Stimulated activated naive B cell treated with anti-CD40 and anti-IgM and Interleukin-4, amounts not matched to agents 10 μg/mL and 1 μg/mL and 100 μg/mL, for 72 hours (primary cell): ENCODE measurements at regions not wholly inside any gene's neighbourhood (a gene's known extent, or its start where the extent isn't known, plus 50 kb on each side); places are given as distances from the start of the nearest gene placed in this dataset.

ENCODE experiments used
- ATAC-seq, 2 donors: fragments of 150-1000 bp; cut with Tn5 transposase; replicated peaks; 2 replicates each; pipeline ENCODE4 v1.10.0; 2021; ENCODE audit warnings: moderate library complexity in 1 of 2
- DNase-seq: peaks from one replicate; pipeline ENCODE4 v3.0.0; 2021
- H3K27ac Mint-ChIP-seq: one replicate; pipeline ENCODE4 v1.8.0; 2022; ENCODE audit warnings: mild to moderate bottlenecking, mixed read lengths
- H3K27me3 Mint-ChIP-seq, 2 donors: one replicate each; pipeline ENCODE4 v1.8.0; 2022; ENCODE audit warnings: mixed read lengths in 2 of 2
- H3K36me3 Mint-ChIP-seq, 2 donors: one replicate each; pipeline ENCODE4 v1.8.0; 2022; ENCODE audit warnings: mixed read lengths in 2 of 2, mild to moderate bottlenecking in 1 of 2
- H3K4me1 Mint-ChIP-seq, 2 donors: one replicate each; pipeline ENCODE4 v1.8.0; 2022; ENCODE audit warnings: mixed read lengths in 2 of 2, mild to moderate bottlenecking in 1 of 2
- H3K4me3 Mint-ChIP-seq, 2 donors: one replicate each; pipeline ENCODE4 v1.8.0; 2022; ENCODE audit warnings: mild to moderate bottlenecking in 2 of 2, mixed read lengths in 2 of 2, moderate library complexity in 1 of 2
- H3K9me3 Mint-ChIP-seq, 2 donors: one replicate each; pipeline ENCODE4 v1.8.0; 2022; ENCODE audit warnings: mixed read lengths in 2 of 2, mild to moderate bottlenecking in 1 of 2

GRCh38 chr5:84693256-84693655, 308.6 kb upstream of the EDIL3 start:
- H3K27me3 Mint-ChIP-seq: no peaks in the 10 kb centered on the region
- no peaks in the 10 kb centered on the region for H3K4me1 Mint-ChIP-seq
- no peak for ATAC-seq
- no peak overlapping the region for H3K4me3 Mint-ChIP-seq
- H3K9me3 Mint-ChIP-seq: peaks cover 0 to 1% of the 10 kb centered on the region in 2 donors
- no peak overlapping the region for H3K27ac Mint-ChIP-seq
- DNase-seq: no peak
- H3K36me3 Mint-ChIP-seq: no peaks in the 10 kb centered on the region

GRCh38 chr5:84688566-84688965, 303.9 kb upstream of the EDIL3 start:
- peaks cover 0 to 1% of the 10 kb centered on the region in 2 donors for H3K9me3 Mint-ChIP-seq
- H3K27ac Mint-ChIP-seq: no peak overlapping the region
- no peak overlapping the region for H3K4me3 Mint-ChIP-seq
- no peak for DNase-seq
- no peak for ATAC-seq
- no peaks in the 10 kb centered on the region for H3K4me1 Mint-ChIP-seq
- no peaks in the 10 kb centered on the region for H3K27me3 Mint-ChIP-seq
- H3K36me3 Mint-ChIP-seq: no peaks in the 10 kb centered on the region

- Mint-ChIP-seq H3K4me3 (no peak overlapping the region), H3K9me3 (no peaks in the 10 kb centered on the region), H3K36me3 (no peaks in the 10 kb centered on the region), H3K27me3 (no peaks in the 10 kb centered on the region), H3K4me1 (no peaks in the 10 kb centered on the region), H3K27ac (no peak overlapping the region)
- ATAC-seq: no peak
- no peak for DNase-seq
Measured at GRCh38 chr5:84685121-84685894, 300.6 kb upstream of the EDIL3 start.

GRCh38 chr5:84683594-84683993, 298.9 kb upstream of the EDIL3 start:
- DNase-seq (no peak), ATAC-seq (no peak)
- Mint-ChIP-seq H3K4me3 (no peak overlapping the region), H3K4me1 (no peaks in the 10 kb centered on the region), H3K27ac (no peak overlapping the region), H3K9me3 (peaks cover 0 to 6% of the 10 kb centered on the region in 2 donors), H3K27me3 (no peaks in the 10 kb centered on the region), H3K36me3 (no peaks in the 10 kb centered on the region)

GRCh38 chr5:84682531-84682930, 297.9 kb upstream of the EDIL3 start:
- H3K4me1 Mint-ChIP-seq: no peaks in the 10 kb centered on the region
- no peaks in the 10 kb centered on the region for H3K36me3 Mint-ChIP-seq
- ATAC-seq: no peak
- no peak for DNase-seq
- peaks cover 0 to 6% of the 10 kb centered on the region in 2 donors for H3K9me3 Mint-ChIP-seq
- no peak overlapping the region for H3K27ac Mint-ChIP-seq
- no peaks in the 10 kb centered on the region for H3K27me3 Mint-ChIP-seq
- no peak overlapping the region for H3K4me3 Mint-ChIP-seq

- Mint-ChIP-seq H3K4me3 (no peak overlapping the region), H3K4me1 (no peaks in the 10 kb centered on the region), H3K36me3 (no peaks in the 10 kb centered on the region), H3K27me3 (no peaks in the 10 kb centered on the region), H3K27ac (no peak overlapping the region), H3K9me3 (peaks cover 0 to 6% of the 10 kb centered on the region in 2 donors)
- ATAC-seq: no peak
- DNase-seq: no peak
Measured at GRCh38 chr5:84680908-84681307, 296.2 kb upstream of the EDIL3 start.

GRCh38 chr5:84673785-84674184, 289.1 kb upstream of the EDIL3 start:
- no peaks in the 10 kb centered on the region for H3K4me1 Mint-ChIP-seq
- DNase-seq (no peak), ATAC-seq (no peak)
- H3K36me3 Mint-ChIP-seq: no peaks in the 10 kb centered on the region
- no peak overlapping the region for H3K27ac Mint-ChIP-seq
- no peaks in the 10 kb centered on the region for H3K27me3 Mint-ChIP-seq
- no peak overlapping the region for H3K4me3 Mint-ChIP-seq
- H3K9me3 Mint-ChIP-seq: peaks cover 5 to 7% of the 10 kb centered on the region in 2 donors

- Mint-ChIP-seq H3K4me1 (no peaks in the 10 kb centered on the region), H3K36me3 (no peaks in the 10 kb centered on the region), H3K4me3 (no peak overlapping the region), H3K9me3 (peaks cover 10 to 11% of the 10 kb centered on the region in 2 donors), H3K27me3 (no peaks in the 10 kb centered on the region), H3K27ac (no peak overlapping the region)
- ATAC-seq (no peak), DNase-seq (no peak)
Measured at GRCh38 chr5:84667576-84667975, 282.9 kb upstream of the EDIL3 start.

- H3K4me3 Mint-ChIP-seq: no peak overlapping the region
- H3K27me3 Mint-ChIP-seq: no peaks in the 10 kb centered on the region
- no peaks in the 10 kb centered on the region for H3K4me1 Mint-ChIP-seq
- H3K9me3 Mint-ChIP-seq: peaks cover 0 to 2% of the 10 kb centered on the region in 2 donors
- no peak for ATAC-seq
- H3K36me3 Mint-ChIP-seq: no peaks in the 10 kb centered on the region
- DNase-seq: no peak
- no peak overlapping the region for H3K27ac Mint-ChIP-seq
Measured at GRCh38 chr5:84650429-84650828, 265.7 kb upstream of the EDIL3 start.

GRCh38 chr5:84647581-84647980, 262.9 kb upstream of the EDIL3 start:
- no peak for ATAC-seq
- Mint-ChIP-seq H3K4me3 (no peak overlapping the region), H3K27ac (no peak overlapping the region), H3K4me1 (no peaks in the 10 kb centered on the region), H3K36me3 (no peaks in the 10 kb centered on the region), H3K27me3 (no peaks in the 10 kb centered on the region), H3K9me3 (peaks cover 0 to 2% of the 10 kb centered on the region in 2 donors)
- no peak for DNase-seq

- H3K4me3 Mint-ChIP-seq: no peak overlapping the region
- DNase-seq (no peak), ATAC-seq (no peak)
- no peaks in the 10 kb centered on the region for H3K27me3 Mint-ChIP-seq
- peaks cover 0 to 2% of the 10 kb centered on the region in 2 donors for H3K9me3 Mint-ChIP-seq
- H3K36me3 Mint-ChIP-seq: no peaks in the 10 kb centered on the region
- no peaks in the 10 kb centered on the region for H3K4me1 Mint-ChIP-seq
- H3K27ac Mint-ChIP-seq: no peak overlapping the region
Measured at GRCh38 chr5:84642795-84643194, 258.1 kb upstream of the EDIL3 start.

GRCh38 chr5:84642324-84642723, 257.6 kb upstream of the EDIL3 start:
- DNase-seq (no peak), ATAC-seq (no peak)
- Mint-ChIP-seq H3K4me3 (no peak overlapping the region), H3K36me3 (no peaks in the 10 kb centered on the region), H3K9me3 (peaks cover 0 to 2% of the 10 kb centered on the region in 2 donors), H3K27ac (no peak overlapping the region), H3K4me1 (no peaks in the 10 kb centered on the region), H3K27me3 (no peaks in the 10 kb centered on the region)

- ATAC-seq: no peak
- H3K4me1 Mint-ChIP-seq: no peaks in the 10 kb centered on the region
- no peaks in the 10 kb centered on the region for H3K27me3 Mint-ChIP-seq
- no peak for DNase-seq
- no peaks in the 10 kb centered on the region for H3K9me3 Mint-ChIP-seq
- H3K4me3 Mint-ChIP-seq: no peak overlapping the region
- H3K27ac Mint-ChIP-seq: no peak overlapping the region
- H3K36me3 Mint-ChIP-seq: no peaks in the 10 kb centered on the region
Measured at GRCh38 chr5:84637662-84638375, 253.1 kb upstream of the EDIL3 start.

- no peaks in the 10 kb centered on the region for H3K4me1 Mint-ChIP-seq
Measured at GRCh38 chr5:84635235-84636055, 250.8 kb upstream of the EDIL3 start.

More at GRCh38 chr5:84635235-84636055, 250.8 kb upstream of the EDIL3 start:
- no peaks in the 10 kb centered on the region for H3K27me3 Mint-ChIP-seq
- no peak overlapping the region for H3K27ac Mint-ChIP-seq
- no peak overlapping the region for H3K4me3 Mint-ChIP-seq
- DNase-seq: no peak
- H3K36me3 Mint-ChIP-seq: no peaks in the 10 kb centered on the region
- no peak for ATAC-seq
- peaks cover 0 to 4% of the 10 kb centered on the region in 2 donors for H3K9me3 Mint-ChIP-seq
